HG03039 (cell line): ENCODE measurements at regions not wholly inside any gene's neighbourhood (a gene's known extent, or its start where the extent isn't known, plus 50 kb on each side); places are given as distances from the start of the nearest gene placed in this dataset.

Experiments
- ATAC-seq: cut with Tn5 transposase; IDR thresholded peaks from one replicate; pipeline ENCODE4 v1.9.1; 2021; ENCODE audit warnings: mild to moderate bottlenecking, moderate library complexity; ENCODE audit not compliant: unreplicated experiment

GRCh38 chrX:40459571-40460158 is 121.1 kb upstream of the ATP6AP2 start:
- no peak for ATAC-seq

GRCh38 chrX:40457406-40457805 is 123.4 kb upstream of the ATP6AP2 start:
- ATAC-seq: no peak

GRCh38 chrX:40452031-40452430 is 128.7 kb upstream of the ATP6AP2 start:
- ATAC-seq: no peak

GRCh38 chrX:40449956-40450706 is 130.6 kb upstream of the ATP6AP2 start:
- no peak for ATAC-seq

- ATAC-seq: no peak
Measured at GRCh38 chrX:40449396-40449795, 131.4 kb upstream of the ATP6AP2 start.

- no peak for ATAC-seq
Measured at GRCh38 chrX:40448793-40449192, 132.0 kb upstream of the ATP6AP2 start.

- ATAC-seq: no peak
Measured at GRCh38 chrX:40446921-40447320, 133.8 kb upstream of the ATP6AP2 start.

GRCh38 chrX:40445691-40446090 is 135.1 kb upstream of the ATP6AP2 start:
- no peak for ATAC-seq

GRCh38 chrX:40444798-40445496 is 135.8 kb upstream of the ATP6AP2 start:
- no peak for ATAC-seq

GRCh38 chrX:40444133-40444532 is 136.6 kb upstream of the ATP6AP2 start:
- ATAC-seq: no peak

- no peak for ATAC-seq
Measured at GRCh38 chrX:40440866-40441265, 139.9 kb upstream of the ATP6AP2 start.

GRCh38 chrX:40439625-40440532 is 140.9 kb upstream of the ATP6AP2 start:
- ATAC-seq: no peak

- no peak for ATAC-seq
Measured at GRCh38 chrX:40437348-40437747, 143.4 kb upstream of the ATP6AP2 start.

GRCh38 chrX:40434947-40435346 is 145.8 kb upstream of the ATP6AP2 start:
- no peak for ATAC-seq

GRCh38 chrX:40434443-40434842 is 146.3 kb upstream of the ATP6AP2 start:
- no peak for ATAC-seq

GRCh38 chrX:40433160-40433559 is 147.6 kb upstream of the ATP6AP2 start:
- ATAC-seq: no peak

- ATAC-seq: no peak
Measured at GRCh38 chrX:40424259-40424658, 156.5 kb upstream of the ATP6AP2 start.

GRCh38 chrX:40423299-40423698 is 157.5 kb upstream of the ATP6AP2 start:
- no peak for ATAC-seq

- no peak for ATAC-seq
Measured at GRCh38 chrX:40422021-40422420, 158.7 kb upstream of the ATP6AP2 start.

- ATAC-seq: no peak
Measured at GRCh38 chrX:40420899-40421729, 159.7 kb upstream of the ATP6AP2 start.
